Fibroblast of lung (primary cell): ENCODE measurements at regions not wholly inside any gene's neighbourhood (a gene's known extent, or its start where the extent isn't known, plus 50 kb on each side); places are given as distances from the start of the nearest gene placed in this dataset.

ENCODE experiments used
- CTCF ChIP-seq, 2 donors: IDR thresholded peaks in 1 of 2; conservative IDR thresholded peaks in 1 of 2; 1 replicate in 1 of 2; 2 replicates in 1 of 2; pipeline ENCODE4 v1.5.1; 2011 to 2012; ENCODE audit warnings: low read length in 2 of 2, control low read depth in 1 of 2, inconsistent platforms in 1 of 2, low read depth in 1 of 2, mild to moderate bottlenecking in 1 of 2
- EZH2 ChIP-seq: IDR thresholded peaks from 2 replicates; pipeline ENCODE4 v1.5.1; 2012; ENCODE audit warnings: low read length, control low read depth, mild to moderate bottlenecking; ENCODE audit errors: missing control alignments

DNA sequence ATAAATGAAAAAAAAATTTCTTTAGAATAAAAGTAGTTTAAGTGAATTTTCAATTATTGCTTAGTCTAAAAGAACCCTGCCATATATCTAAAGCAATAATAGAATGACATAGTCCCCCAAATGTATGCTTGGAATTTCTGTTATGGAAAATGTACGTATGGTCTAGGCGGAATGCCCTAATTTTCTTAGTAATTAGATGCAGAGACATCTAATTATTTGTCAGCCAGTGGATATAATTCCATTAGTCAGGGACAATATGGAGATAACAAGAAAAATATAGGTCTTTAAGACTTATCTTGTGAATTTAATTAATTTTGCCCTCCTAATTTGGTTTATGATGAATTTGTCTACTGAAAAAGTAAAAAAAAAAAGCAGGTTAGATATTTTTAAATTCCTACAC, 460.9 kb upstream of the SOX11 start:
- TF ChIP-seq CTCF (conservative IDR thresholded peaks at IDR 0.05 in 1 of 2, IDR thresholded peaks at IDR 0.05 in 1 of 2; ENCODE audit: low read depth in 1 of 2, low read length in 2 of 2) (no peak), EZH2 (no peak)
